GM06990 (cell line): ENCODE measurements at regions not wholly inside any gene's neighbourhood (a gene's known extent, or its start where the extent isn't known, plus 50 kb on each side); places are given as distances from the start of the nearest gene placed in this dataset.

Source experiments
- DNase-seq: peaks from one replicate; pipeline ENCODE4 v3.0.0-alpha.2; 2011; ENCODE audit not compliant: insufficient read length; ENCODE audit errors: extremely low read depth
- H3K27me3 ChIP-seq: replicated peaks from 2 replicates; pipeline ENCODE4 v1.6.0; 2011; ENCODE audit warnings: low read length; ENCODE audit not compliant: control insufficient read depth, insufficient read depth
- H3K36me3 ChIP-seq: 2 replicates; pipeline ENCODE4 v1.5.1; 2011; ENCODE audit warnings: low read length; ENCODE audit not compliant: control insufficient read depth, insufficient read depth
- H3K4me3 ChIP-seq: replicated peaks from 2 replicates; pipeline ENCODE4 v1.5.1; 2011; ENCODE audit warnings: low read depth, mild to moderate bottlenecking, control low read depth, low read length
- TF ChIP-seq, protein P1 (sequence below): IDR thresholded peaks from 2 replicates; pipeline ENCODE4 v1.5.1; 2011; ENCODE audit warnings: low read length, control low read depth, mild to moderate bottlenecking, inconsistent platforms; ENCODE audit not compliant: insufficient read depth, poor library complexity, severe bottlenecking

DNA sequence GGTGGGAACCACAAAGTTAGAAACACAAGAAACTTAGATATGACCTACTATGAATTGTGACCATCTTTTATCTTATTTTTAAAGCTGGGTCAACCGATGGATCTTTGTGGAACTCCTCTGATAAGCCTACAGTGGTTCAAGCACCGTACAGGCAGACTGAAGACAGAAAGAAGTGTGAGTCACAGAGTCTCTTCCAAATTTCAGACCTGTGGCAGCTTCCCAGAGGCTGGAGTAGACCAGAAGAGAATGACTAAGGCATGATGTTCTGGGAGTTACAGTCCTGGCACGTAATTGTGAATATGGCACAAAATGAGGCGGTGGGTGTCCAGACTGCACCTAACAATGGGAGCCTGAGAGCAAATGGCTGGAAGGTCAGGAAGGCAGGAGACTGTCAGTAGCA, 70.0 kb downstream of the LMO4 start:
- H3K36me3 ChIP-seq, result no peaks in the 10 kb centered on the region
- DNase-seq, result no peak
- no peaks in the 10 kb centered on the region for H3K27me3 ChIP-seq
- no peak overlapping the region for H3K4me3 ChIP-seq
- TF ChIP-seq, protein P1, sequence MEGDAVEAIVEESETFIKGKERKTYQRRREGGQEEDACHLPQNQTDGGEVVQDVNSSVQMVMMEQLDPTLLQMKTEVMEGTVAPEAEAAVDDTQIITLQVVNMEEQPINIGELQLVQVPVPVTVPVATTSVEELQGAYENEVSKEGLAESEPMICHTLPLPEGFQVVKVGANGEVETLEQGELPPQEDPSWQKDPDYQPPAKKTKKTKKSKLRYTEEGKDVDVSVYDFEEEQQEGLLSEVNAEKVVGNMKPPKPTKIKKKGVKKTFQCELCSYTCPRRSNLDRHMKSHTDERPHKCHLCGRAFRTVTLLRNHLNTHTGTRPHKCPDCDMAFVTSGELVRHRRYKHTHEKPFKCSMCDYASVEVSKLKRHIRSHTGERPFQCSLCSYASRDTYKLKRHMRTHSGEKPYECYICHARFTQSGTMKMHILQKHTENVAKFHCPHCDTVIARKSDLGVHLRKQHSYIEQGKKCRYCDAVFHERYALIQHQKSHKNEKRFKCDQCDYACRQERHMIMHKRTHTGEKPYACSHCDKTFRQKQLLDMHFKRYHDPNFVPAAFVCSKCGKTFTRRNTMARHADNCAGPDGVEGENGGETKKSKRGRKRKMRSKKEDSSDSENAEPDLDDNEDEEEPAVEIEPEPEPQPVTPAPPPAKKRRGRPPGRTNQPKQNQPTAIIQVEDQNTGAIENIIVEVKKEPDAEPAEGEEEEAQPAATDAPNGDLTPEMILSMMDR, result no peak

DNA sequence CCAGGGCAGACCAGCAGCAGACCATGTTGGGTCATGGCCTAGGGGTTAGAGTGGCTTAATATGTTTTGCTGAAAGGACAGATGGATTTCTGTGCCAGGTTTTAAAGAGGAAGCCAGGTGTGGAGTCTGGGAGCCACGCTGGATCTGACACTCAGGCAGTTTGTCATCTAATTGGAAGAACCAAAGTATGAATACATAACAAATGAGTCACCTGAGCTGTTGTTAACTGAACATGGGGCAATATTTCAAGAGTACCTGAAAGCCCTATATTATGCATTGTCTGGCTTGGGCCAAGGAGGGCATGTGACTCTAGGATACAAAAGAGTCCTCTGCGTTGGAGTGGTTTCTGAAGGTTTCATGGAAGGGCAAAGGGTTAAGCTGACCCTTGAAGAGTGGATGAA, 70.6 kb downstream of the LMO4 start:
- TF ChIP-seq, protein P1, result no peak
- no peaks in the 10 kb centered on the region for H3K36me3 ChIP-seq
- no peaks in the 10 kb centered on the region for H3K27me3 ChIP-seq
- no peak for DNase-seq
- H3K4me3 ChIP-seq, result no peak overlapping the region

DNA sequence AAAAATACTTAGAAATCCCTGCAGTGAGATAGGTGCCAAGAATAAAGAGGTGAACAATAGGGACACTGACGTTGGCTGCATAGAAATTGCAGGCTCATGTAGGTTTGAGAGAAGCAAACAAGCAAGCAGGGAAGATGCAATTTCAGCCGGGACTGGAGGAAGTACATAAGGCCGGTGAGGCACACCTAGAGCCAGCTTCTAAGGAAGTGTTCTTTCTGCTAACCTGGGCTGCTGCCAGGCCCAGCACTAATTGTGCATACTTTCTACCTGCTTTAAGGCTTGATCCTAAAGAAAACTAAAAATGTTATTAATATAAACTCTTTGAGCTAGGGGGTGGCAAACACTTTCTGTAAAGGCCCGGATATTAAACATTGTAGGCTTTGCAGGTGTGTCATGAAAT, 71.0 kb downstream of the LMO4 start:
- Histone ChIP-seq H3K27me3 (no peaks in the 10 kb centered on the region), H3K36me3 (no peaks in the 10 kb centered on the region), H3K4me3 (no peak overlapping the region)
- no peak for DNase-seq
- TF ChIP-seq, protein P1, result no peak

DNA sequence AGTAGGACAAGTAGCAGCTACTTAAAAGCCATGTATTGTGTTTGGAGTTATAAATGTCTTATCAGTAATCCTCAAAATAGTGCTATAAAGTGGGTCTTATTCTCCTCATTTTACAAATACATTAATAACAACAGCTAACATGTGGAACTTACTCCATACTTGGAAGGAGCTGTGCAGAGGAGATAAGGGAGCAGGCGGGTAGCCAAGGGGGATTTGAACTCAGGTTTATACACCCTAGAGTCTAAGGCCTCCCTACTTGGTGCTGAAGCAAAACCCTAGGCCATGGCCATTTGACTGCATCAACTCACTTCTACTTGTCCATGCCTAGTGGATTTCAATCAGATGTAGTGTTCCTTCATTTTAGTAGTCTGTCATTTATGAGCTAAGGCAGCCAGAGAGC, 72.1 kb downstream of the LMO4 start:
- no peak for DNase-seq
- H3K4me3 ChIP-seq, result no peak overlapping the region
- no peaks in the 10 kb centered on the region for H3K36me3 ChIP-seq
- TF ChIP-seq, protein P1, result no peak
- no peaks in the 10 kb centered on the region for H3K27me3 ChIP-seq

DNA sequence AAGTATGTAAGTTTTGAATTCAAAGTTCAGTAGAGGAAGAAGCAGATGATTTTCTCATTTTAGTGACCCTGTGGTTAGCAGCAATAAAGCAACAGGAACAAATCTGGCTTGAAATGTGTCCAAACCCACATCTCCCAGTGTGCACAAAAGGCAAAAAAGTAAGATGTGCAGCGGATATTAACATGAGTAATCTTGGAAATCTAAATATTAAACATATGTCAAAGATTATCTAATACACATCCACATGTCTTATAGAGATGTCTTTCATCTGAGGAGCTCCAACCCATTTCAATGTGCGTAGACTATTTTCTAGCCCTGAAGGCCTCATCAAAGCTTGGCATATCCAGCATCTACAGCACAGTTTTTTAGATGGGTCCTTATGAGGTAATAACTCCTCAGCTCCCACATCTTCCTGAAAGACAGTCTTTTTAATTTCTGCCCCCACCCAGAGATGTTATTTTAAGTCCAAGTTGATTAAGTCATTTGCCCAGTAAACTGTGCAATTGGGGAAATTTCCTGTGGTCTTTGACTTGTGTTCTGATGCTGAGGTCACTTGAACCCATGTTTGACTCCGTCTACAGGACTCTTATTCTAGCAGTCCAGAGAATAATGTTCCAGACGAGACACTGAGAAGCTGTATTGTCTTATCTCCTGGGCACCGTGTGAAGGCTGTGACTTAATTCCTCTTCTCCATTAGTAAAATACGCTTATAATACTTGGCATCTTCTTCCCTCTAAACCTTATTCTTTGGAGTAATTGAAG, 73.7 kb downstream of the LMO4 start:
- no peak overlapping the region for H3K4me3 ChIP-seq
- H3K36me3 ChIP-seq, result no peaks in the 10 kb centered on the region
- TF ChIP-seq, protein P1, result no peak
- H3K27me3 ChIP-seq, result no peaks in the 10 kb centered on the region
- DNase-seq, result no peak
